K562 (cell line): ENCODE measurements at regions not wholly inside any gene's neighbourhood (a gene's known extent, or its start where the extent isn't known, plus 50 kb on each side); places are given as distances from the start of the nearest gene placed in this dataset.

Experiments used
- ATAC-seq: fragments of 200-7000 bp; cut with Tn5 transposase; 3 replicates; pipeline ENCODE4 v1.9.1; 2020; ENCODE audit warnings: moderate library complexity
- BruUV-seq: library from RNA; stranded (reverse); fragments of 400-500 nt; replicated peaks from 2 replicates; lab custom pipeline; 2021; lab: Mats Ljungman, UMichigan
- CTCF ChIA-PET: fragments of 300-600 bp; formaldehyde crosslinking; extraction: SDS; loops from one replicate; lab custom pipeline; 2021; ENCODE audit warnings: low intra/inter-chr PET ratio; lab: Yijun Ruan, JAX
- POLR2A ChIA-PET: fragments of 300-600, 350-650 bp; sonication (Branson Sonifier 250); formaldehyde crosslinking; extraction: SDS; loops from one replicate; lab custom pipeline; 2021; ENCODE audit warnings: antibody characterized with exemption, inconsistent platforms; lab: Yijun Ruan, JAX
- DNase-seq, 4 experiments: peaks; one replicate each; pipeline versions ENCODE4 v3.0.0 to v3.0.0-alpha.2; 2011 to 2018; ENCODE audit warnings: low spot score in 3 of 4, mixed read lengths in 3 of 4; ENCODE audit errors: extremely low read depth in 1 of 4
- FAIRE-seq: peaks from 2 replicates; lab custom pipeline; 2011; peaks lifted over from hg19 to GRCh38; lab: Jason Lieb, UNC
- H2AFZ ChIP-seq: 2 replicates; pipeline ENCODE4 v1.6.0; 2011; ENCODE audit warnings: low read depth, low read length, control low read depth, inconsistent platforms
- H3K27ac ChIP-seq: fragments of 200-600 bp; 3 replicates; pipeline ENCODE4 v1.8.0; 2011; ENCODE audit warnings: low read depth, mild to moderate bottlenecking, control low read depth, inconsistent platforms, low read length, moderate library complexity, mixed read lengths; ENCODE audit errors: extremely low read depth
- H3K27me3 ChIP-seq, 2 experiments: fragments of 300-600 bp in 1 of 2; 2 replicates in 1 of 2; 3 replicates in 1 of 2; pipeline versions ENCODE4 v1.6.0 to v1.8.0; 2011; ENCODE audit warnings: inconsistent platforms in 2 of 2, low read length in 2 of 2, mild to moderate bottlenecking in 1 of 2, mixed read lengths in 1 of 2, moderate library complexity in 1 of 2; ENCODE audit not compliant: control insufficient read depth in 2 of 2, insufficient read depth in 2 of 2
- H3K36me3 ChIP-seq: fragments of 300-600 bp; 3 replicates; pipeline ENCODE4 v1.8.0; 2011; ENCODE audit warnings: mild to moderate bottlenecking, low read length, inconsistent platforms; ENCODE audit not compliant: control insufficient read depth, insufficient read depth
- H3K4me1 ChIP-seq, 2 experiments: fragments of 200-600 bp in 1 of 2; replicated peaks in 1 of 2; 2 replicates in 1 of 2; 3 replicates in 1 of 2; pipeline versions ENCODE4 v1.5.1 to v1.8.0; 2011; ENCODE audit warnings: inconsistent platforms in 2 of 2, low read length in 2 of 2, mild to moderate bottlenecking in 1 of 2, mixed read lengths in 1 of 2, moderate library complexity in 1 of 2; ENCODE audit not compliant: control insufficient read depth in 2 of 2, insufficient read depth in 2 of 2
- H3K4me2 ChIP-seq: 2 replicates; pipeline ENCODE4 v1.6.1; 2011; ENCODE audit warnings: low read length, control low read depth, inconsistent platforms, mixed read lengths; ENCODE audit not compliant: insufficient read depth
- H3K4me3 ChIP-seq: fragments of 200-600 bp; sonication (generic), shearing (Covaris generic); 2 replicates; pipeline ENCODE4 v1.5.1; 2016; ENCODE audit warnings: control low read depth, inconsistent platforms
- H3K79me2 ChIP-seq: fragments of 200-600 bp; 3 replicates; pipeline ENCODE4 v1.8.0; 2011; ENCODE audit warnings: low read length, inconsistent platforms; ENCODE audit not compliant: control insufficient read depth, insufficient read depth
- H3K9ac ChIP-seq, 2 experiments: 2 replicates each; pipeline versions ENCODE4 v1.6.0 to v1.6.1; 2011; ENCODE audit warnings: low read depth in 2 of 2, low read length in 2 of 2, control low read depth in 1 of 2, inconsistent platforms in 1 of 2, mild to moderate bottlenecking in 1 of 2, mixed read lengths in 1 of 2; ENCODE audit not compliant: insufficient read depth in 1 of 2
- H3K9me1 ChIP-seq: one replicate; pipeline ENCODE4 v1.6.0; 2011; ENCODE audit warnings: inconsistent platforms, mild to moderate bottlenecking, low read length, moderate library complexity; ENCODE audit not compliant: control insufficient read depth, insufficient read depth
- H3K9me3 ChIP-seq: replicated peaks from 2 replicates; pipeline ENCODE4 v1.5.1; 2011; ENCODE audit warnings: low read depth, low read length, inconsistent platforms; ENCODE audit not compliant: control insufficient read depth, insufficient read depth
- H4K20me1 ChIP-seq: replicated peaks from 2 replicates; pipeline ENCODE4 v1.6.1; 2011; ENCODE audit warnings: low read length, inconsistent platforms, mixed read lengths; ENCODE audit not compliant: control insufficient read depth, insufficient read depth
- CBX5 ChIP-seq: IDR thresholded peaks from 2 replicates; pipeline ENCODE4 v1.6.1; 2014; ENCODE audit warnings: low read depth, borderline replicate concordance
- CHD2 ChIP-seq: IDR thresholded peaks from 2 replicates; pipeline ENCODE4 v1.6.1; 2011; ENCODE audit warnings: low read depth, low read length
- EP400 ChIP-seq: fragments of 450-650 bp; IDR thresholded peaks from 2 replicates; pipeline ENCODE4 v1.6.1; 2017; ENCODE audit warnings: antibody characterized with exemption, mild to moderate bottlenecking, moderate library complexity
- KAT8 ChIP-seq: fragments of 450-650 bp; IDR thresholded peaks from 2 replicates; pipeline ENCODE4 v1.6.1; 2016; ENCODE audit warnings: low read depth, mild to moderate bottlenecking
- MBD1 ChIP-seq: fragments of 250-450 bp; sonication (Bioruptor Pico); IDR thresholded peaks from 2 replicates; pipeline ENCODE4 v1.8.0; 2022; ENCODE audit warnings: inconsistent platforms
- MEF2A ChIP-seq: IDR thresholded peaks from 2 replicates; pipeline ENCODE4 v1.6.1; 2011; ENCODE audit warnings: low read depth, mild to moderate bottlenecking, low read length, moderate library complexity; ENCODE audit not compliant: control insufficient read depth
- SIN3A ChIP-seq, 2 experiments: fragments of 150-350 bp in 1 of 2; IDR thresholded peaks; 2 replicates each; pipeline ENCODE4 v1.6.1; 2011 to 2016; ENCODE audit warnings: borderline replicate concordance in 2 of 2, low read depth in 2 of 2, low read length in 2 of 2, mild to moderate bottlenecking in 2 of 2, moderate library complexity in 2 of 2; ENCODE audit not compliant: control insufficient read depth in 1 of 2
- TEAD1 ChIP-seq, 2 experiments: fragments of 450-650 bp in 1 of 2; sonication (generic) in 1 of 2; formaldehyde crosslinking; IDR thresholded peaks; 2 replicates each; pipeline versions ENCODE4 v1.4.0 to v1.8.0; 2020 to 2022; ENCODE audit warnings: mild to moderate bottlenecking in 2 of 2, missing genetic modification reagents in 1 of 2
- U2AF1 ChIP-seq: fragments of 200-400 bp; formaldehyde crosslinking; optimal IDR thresholded peaks from 2 replicates; pipeline ENCODE3; 2017; ENCODE audit warnings: mild to moderate bottlenecking, low read depth, low read length, moderate library complexity
- ZNF3 ChIP-seq: fragments of 250-450 bp; sonication (Bioruptor Pico); IDR thresholded peaks from 2 replicates; pipeline ENCODE4 v1.5.0; 2021; ENCODE audit warnings: mild to moderate bottlenecking, moderate library complexity
- ZNF551 ChIP-seq: fragments of 250-450 bp; sonication (Bioruptor Pico); IDR thresholded peaks from 2 replicates; pipeline ENCODE4 v1.5.0; 2021; ENCODE audit warnings: mild to moderate bottlenecking, moderate library complexity
- ZNF699 ChIP-seq: fragments of 250-450 bp; sonication (Bioruptor Pico); IDR thresholded peaks from 2 replicates; pipeline ENCODE4 v1.8.0; 2021; ENCODE audit warnings: mild to moderate bottlenecking, moderate library complexity; ENCODE audit not compliant: insufficient replicate concordance
- ZNF77 ChIP-seq: fragments of 250-450 bp; sonication (Bioruptor Pico); IDR thresholded peaks from 2 replicates; pipeline ENCODE4 v1.5.0; 2020
- WGBS: fragments of 100-300 bp; shearing (Covaris generic); methylation state at CpG from one replicate; pipeline ENCODE4 v1.1.6; 2016; ENCODE audit warnings: low coverage, mixed read lengths; ENCODE audit not compliant: insufficient coverage; ENCODE audit errors: missing lambda C conversion rate; 5-methylcytosine and 5-hydroxymethylcytosine counted together
- in situ Hi-C: fragments of 300-500 bp; cut with MboI; formaldehyde crosslinking; loops from 4 replicates; pipeline ENCODE4 v1.15.0; 2018; ENCODE audit warnings: inconsistent platforms, mixed read lengths
- intact Hi-C: fragments of 100-400 bp; cut with micrococcal nuclease; formaldehyde crosslinking; loops from 2 replicates; pipeline ENCODE4 v1.14.2; 2022

DNA sequence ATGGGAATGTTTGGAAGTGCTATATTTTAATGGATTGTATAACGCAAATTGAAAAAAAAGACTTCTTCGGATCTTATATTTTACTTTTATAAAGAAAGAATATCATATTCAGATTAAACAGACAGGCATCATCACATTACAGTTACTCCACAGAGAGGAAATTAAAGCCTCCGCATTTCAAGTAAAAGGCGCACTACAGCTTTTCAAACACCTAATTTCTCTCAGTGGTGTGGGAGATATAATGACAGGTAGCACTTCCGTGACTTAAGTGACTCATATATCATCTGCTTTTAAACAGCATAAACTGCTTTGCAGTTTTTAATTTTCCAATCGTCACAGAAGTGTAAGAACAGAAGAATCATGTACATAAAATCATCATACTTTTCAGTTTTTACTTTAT, 751.4 kb downstream of the FSCB start:
- H3K27me3 ChIP-seq = no peaks in the 10 kb centered on the region
- no peak for FAIRE-seq
- intact Hi-C loops = no loop called here
- no peak overlapping the region for H3K27ac ChIP-seq
- TF ChIP-seq CBX5 (no peak), EP400 (no peak), MBD1 (CRISPR knock-in tag) (no peak), ZNF699 (no peak), ZNF77 (CRISPR knock-in tag) (no peak), ZNF551 (CRISPR knock-in tag) (no peak), MEF2A (no peak), U2AF1 (no peak), CHD2 (no peak), TEAD1 (CRISPR knock-in tag; IDR thresholded peaks at IDR 0.05) (no peak), KAT8 (no peak), SIN3A (IDR thresholded peaks at IDR 0.05; ENCODE audit: borderline replicate concordance in 2 of 2, control insufficient read depth in 1 of 2, low read depth in 2 of 2, low read length in 2 of 2) (no peak), ZNF3 (CRISPR knock-in tag) (no peak)
- TF ChIP-seq, all 486 proteins: peak for 0
- Histone ChIP-seq H3K4me2 (no peak overlapping the region), H3K9ac (no peak overlapping the region), H3K9me3 (no peaks in the 10 kb centered on the region), H3K79me2 (no peaks in the 10 kb centered on the region), H3K36me3 (no peaks in the 10 kb centered on the region), H3K9me1 (no peaks in the 10 kb centered on the region), H2AFZ (no peak overlapping the region), H3K4me1 (no peaks in the 10 kb centered on the region), H3K4me3 (no peak overlapping the region), H4K20me1 (no peaks in the 10 kb centered on the region)
- ChIA-PET POLR2A (no interaction called here), CTCF (no interaction called here)
- DNase-seq = no peak
- no TSS peak for BruUV-seq
- no peak for ATAC-seq
- in situ Hi-C loops = no loop called here
- 1% methylated on average over 6 of the region's 6 CpGs for WGBS
